ENCODE measurements at regions not wholly inside any gene's neighbourhood (a gene's known extent, or its start where the extent isn't known, plus 50 kb on each side); places are given as distances from the start of the nearest gene placed in this dataset.

DNA sequence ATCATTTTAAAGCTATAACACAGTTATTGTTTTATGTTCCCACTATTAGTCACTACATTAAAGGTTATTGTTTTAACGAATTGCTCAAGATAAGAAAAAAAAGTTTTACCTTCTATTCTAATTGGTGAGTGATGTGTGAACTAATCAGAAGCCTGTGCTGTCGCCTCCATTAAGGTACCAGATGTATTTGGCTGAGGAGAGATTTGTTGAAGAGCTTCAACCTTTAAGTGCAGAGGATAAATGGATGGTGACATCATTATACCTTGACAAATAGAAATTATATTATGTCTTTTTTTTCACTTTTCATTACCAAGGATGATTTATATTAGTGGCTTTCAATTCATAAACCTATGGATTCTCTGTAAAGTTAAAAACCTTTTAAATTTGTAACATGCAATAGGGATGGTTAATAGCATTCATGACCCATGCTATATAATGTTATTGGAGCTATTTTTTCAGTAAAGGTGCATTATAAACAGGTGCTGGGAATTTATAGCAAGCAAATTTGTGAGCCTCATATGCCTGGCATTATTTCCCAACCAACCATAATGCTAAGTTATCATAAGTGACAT, 97.0 kb upstream of the NPVF start:
- no peak for FAIRE-seq
- Histone ChIP-seq H3K4me1 (ENCODE audit: control insufficient read depth in 2 of 3, insufficient read depth in 2 of 3, low read depth in 1 of 3, low read length in 3 of 3) (no peaks in the 10 kb centered on the region), H3K27ac (ENCODE audit: low read depth in 2 of 2, low read length in 2 of 2) (no peak overlapping the region), H3K9ac (ENCODE audit: low read length in 3 of 3) (no peak overlapping the region), H3K4me3 (ENCODE audit: low read length in 3 of 3) (no peak overlapping the region), H3K27me3 (ENCODE audit: control insufficient read depth, insufficient read depth, low read length) (no peaks in the 10 kb centered on the region), H3K36me3 (ENCODE audit: control insufficient read depth in 2 of 3, insufficient read depth in 3 of 3, low read length in 3 of 3) (no peaks in the 10 kb centered on the region), H3K9me3 (ENCODE audit: control insufficient read depth in 2 of 3, insufficient read depth in 1 of 3, low read length in 3 of 3) (no peaks in the 10 kb centered on the region)
- no peak for DNase-seq
- TF ChIP-seq, protein P1, sequence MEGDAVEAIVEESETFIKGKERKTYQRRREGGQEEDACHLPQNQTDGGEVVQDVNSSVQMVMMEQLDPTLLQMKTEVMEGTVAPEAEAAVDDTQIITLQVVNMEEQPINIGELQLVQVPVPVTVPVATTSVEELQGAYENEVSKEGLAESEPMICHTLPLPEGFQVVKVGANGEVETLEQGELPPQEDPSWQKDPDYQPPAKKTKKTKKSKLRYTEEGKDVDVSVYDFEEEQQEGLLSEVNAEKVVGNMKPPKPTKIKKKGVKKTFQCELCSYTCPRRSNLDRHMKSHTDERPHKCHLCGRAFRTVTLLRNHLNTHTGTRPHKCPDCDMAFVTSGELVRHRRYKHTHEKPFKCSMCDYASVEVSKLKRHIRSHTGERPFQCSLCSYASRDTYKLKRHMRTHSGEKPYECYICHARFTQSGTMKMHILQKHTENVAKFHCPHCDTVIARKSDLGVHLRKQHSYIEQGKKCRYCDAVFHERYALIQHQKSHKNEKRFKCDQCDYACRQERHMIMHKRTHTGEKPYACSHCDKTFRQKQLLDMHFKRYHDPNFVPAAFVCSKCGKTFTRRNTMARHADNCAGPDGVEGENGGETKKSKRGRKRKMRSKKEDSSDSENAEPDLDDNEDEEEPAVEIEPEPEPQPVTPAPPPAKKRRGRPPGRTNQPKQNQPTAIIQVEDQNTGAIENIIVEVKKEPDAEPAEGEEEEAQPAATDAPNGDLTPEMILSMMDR (IDR thresholded peaks at IDR 0.05; ENCODE audit: borderline replicate concordance, extremely low read depth, insufficient read depth) = no peak
- intact Hi-C loops (cut with DNase I) = no loop called here

DNA sequence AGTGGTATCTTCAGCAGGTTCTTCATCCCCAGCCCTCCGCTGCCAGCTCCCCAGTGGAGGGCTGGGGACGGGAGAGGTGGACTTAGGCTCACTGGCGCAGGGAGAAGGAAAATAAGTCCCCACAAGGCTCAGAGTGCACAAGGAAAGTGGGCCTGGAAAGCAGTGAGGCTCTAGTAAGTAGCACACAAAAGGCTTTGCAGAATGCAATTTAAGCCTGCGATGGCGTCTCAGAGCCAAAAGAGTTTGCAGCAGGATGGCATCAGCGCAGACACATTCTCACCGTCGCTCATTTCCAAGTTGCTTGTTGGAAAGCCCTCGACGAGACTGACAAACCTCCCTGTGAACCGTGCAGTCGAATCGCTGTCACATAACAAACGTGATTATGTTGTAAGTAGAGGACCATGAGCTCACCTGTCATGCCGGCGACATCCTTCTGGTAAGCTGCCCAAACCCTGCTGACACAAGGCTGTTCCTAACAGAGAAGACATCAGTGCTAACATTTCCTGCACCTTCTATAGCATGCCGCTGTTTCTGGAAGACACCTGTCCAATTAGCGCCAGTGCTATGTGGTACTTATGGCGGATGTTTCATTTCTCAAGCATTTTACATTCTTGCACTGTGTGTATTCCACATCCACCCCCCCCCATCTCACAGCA, 98.3 kb upstream of the NPVF start:
- intact Hi-C loops (cut with DNase I) = no loop called here

DNA sequence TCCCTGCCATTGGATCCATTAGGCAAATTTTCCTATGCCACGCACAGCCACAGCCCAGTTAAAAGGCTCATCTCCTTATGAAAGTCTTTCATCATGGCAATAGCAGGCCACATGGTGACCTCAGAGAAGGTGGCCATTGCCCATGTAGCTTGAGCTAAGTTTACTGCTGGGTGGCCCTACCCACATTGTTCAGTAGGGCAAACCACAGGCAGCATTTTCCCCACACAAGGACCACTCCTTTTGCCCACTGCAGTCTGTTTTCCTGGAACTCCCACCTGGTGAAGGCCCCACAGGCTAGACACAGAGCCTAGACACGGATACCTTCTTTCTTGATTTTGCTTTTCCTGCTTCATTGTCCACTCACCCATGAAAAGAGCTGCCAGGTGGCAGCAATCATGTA, 101.5 kb upstream of the NPVF start:
- intact Hi-C loops (cut with DNase I) = no loop called here
- H3K36me3 ChIP-seq (ENCODE audit: control insufficient read depth in 2 of 3, insufficient read depth in 3 of 3, low read length in 3 of 3) = no peaks in the 10 kb centered on the region
- TF ChIP-seq, protein P1 (IDR thresholded peaks at IDR 0.05; ENCODE audit: borderline replicate concordance, extremely low read depth, insufficient read depth) = no peak
- no peaks in the 10 kb centered on the region for H3K9me3 ChIP-seq (ENCODE audit: control insufficient read depth in 2 of 3, insufficient read depth in 1 of 3, low read length in 3 of 3)
- no peak for FAIRE-seq
- no peaks in the 10 kb centered on the region for H3K27me3 ChIP-seq (ENCODE audit: control insufficient read depth, insufficient read depth, low read length)
- H3K4me3 ChIP-seq (ENCODE audit: low read length in 3 of 3) = no peak overlapping the region
- DNase-seq = no peak
- H3K27ac ChIP-seq (ENCODE audit: low read depth in 2 of 2, low read length in 2 of 2) = no peak overlapping the region
- no peaks in the 10 kb centered on the region for H3K4me1 ChIP-seq (ENCODE audit: control insufficient read depth in 2 of 3, insufficient read depth in 2 of 3, low read depth in 1 of 3, low read length in 3 of 3)
- no peak overlapping the region for H3K9ac ChIP-seq (ENCODE audit: low read length in 3 of 3)

More for the DNA sequence above, 98.3 kb upstream of the NPVF start:
- FAIRE-seq = no peak
- Histone ChIP-seq H3K9ac (ENCODE audit: low read length in 3 of 3) (no peak overlapping the region), H3K4me1 (ENCODE audit: control insufficient read depth in 2 of 3, insufficient read depth in 2 of 3, low read depth in 1 of 3, low read length in 3 of 3) (no peaks in the 10 kb centered on the region), H3K36me3 (ENCODE audit: control insufficient read depth in 2 of 3, insufficient read depth in 3 of 3, low read length in 3 of 3) (no peaks in the 10 kb centered on the region), H3K4me3 (ENCODE audit: low read length in 3 of 3) (no peak overlapping the region), H3K27ac (ENCODE audit: low read depth in 2 of 2, low read length in 2 of 2) (no peak overlapping the region), H3K27me3 (ENCODE audit: control insufficient read depth, insufficient read depth, low read length) (no peaks in the 10 kb centered on the region), H3K9me3 (ENCODE audit: control insufficient read depth in 2 of 3, insufficient read depth in 1 of 3, low read length in 3 of 3) (no peaks in the 10 kb centered on the region)
- no peak for DNase-seq
- TF ChIP-seq, protein P1 (IDR thresholded peaks at IDR 0.05; ENCODE audit: borderline replicate concordance, extremely low read depth, insufficient read depth) = no peak

All from kidney (tissue), 13 donors.